K562 (cell line): ENCODE measurements at regions not wholly inside any gene's neighbourhood (a gene's known extent, or its start where the extent isn't known, plus 50 kb on each side); places are given as distances from the start of the nearest gene placed in this dataset.

Experiments used
- ATAC-seq: fragments of 200-7000 bp; cut with Tn5 transposase; 3 replicates; pipeline ENCODE4 v1.9.1; 2020; ENCODE audit warnings: moderate library complexity
- BruUV-seq: library from RNA; stranded (reverse); fragments of 400-500 nt; replicated peaks from 2 replicates; lab custom pipeline; 2021; lab: Mats Ljungman, UMichigan
- CTCF ChIA-PET: fragments of 300-600 bp; formaldehyde crosslinking; extraction: SDS; loops from one replicate; lab custom pipeline; 2021; ENCODE audit warnings: low intra/inter-chr PET ratio; lab: Yijun Ruan, JAX
- POLR2A ChIA-PET: fragments of 300-600, 350-650 bp; sonication (Branson Sonifier 250); formaldehyde crosslinking; extraction: SDS; loops from one replicate; lab custom pipeline; 2021; ENCODE audit warnings: antibody characterized with exemption, inconsistent platforms; lab: Yijun Ruan, JAX
- DNase-seq, 4 experiments: peaks; one replicate each; pipeline versions ENCODE4 v3.0.0 to v3.0.0-alpha.2; 2011 to 2018; ENCODE audit warnings: low spot score in 3 of 4, mixed read lengths in 3 of 4; ENCODE audit errors: extremely low read depth in 1 of 4
- FAIRE-seq: peaks from 2 replicates; lab custom pipeline; 2011; peaks lifted over from hg19 to GRCh38; lab: Jason Lieb, UNC
- H2AFZ ChIP-seq: 2 replicates; pipeline ENCODE4 v1.6.0; 2011; ENCODE audit warnings: low read depth, low read length, control low read depth, inconsistent platforms
- H3K27ac ChIP-seq: fragments of 200-600 bp; 3 replicates; pipeline ENCODE4 v1.8.0; 2011; ENCODE audit warnings: low read depth, mild to moderate bottlenecking, control low read depth, inconsistent platforms, low read length, moderate library complexity, mixed read lengths; ENCODE audit errors: extremely low read depth
- H3K27me3 ChIP-seq, 2 experiments: fragments of 300-600 bp in 1 of 2; 2 replicates in 1 of 2; 3 replicates in 1 of 2; pipeline versions ENCODE4 v1.6.0 to v1.8.0; 2011; ENCODE audit warnings: inconsistent platforms in 2 of 2, low read length in 2 of 2, mild to moderate bottlenecking in 1 of 2, mixed read lengths in 1 of 2, moderate library complexity in 1 of 2; ENCODE audit not compliant: control insufficient read depth in 2 of 2, insufficient read depth in 2 of 2
- H3K36me3 ChIP-seq: fragments of 300-600 bp; 3 replicates; pipeline ENCODE4 v1.8.0; 2011; ENCODE audit warnings: mild to moderate bottlenecking, low read length, inconsistent platforms; ENCODE audit not compliant: control insufficient read depth, insufficient read depth
- H3K4me1 ChIP-seq, 2 experiments: fragments of 200-600 bp in 1 of 2; replicated peaks in 1 of 2; 2 replicates in 1 of 2; 3 replicates in 1 of 2; pipeline versions ENCODE4 v1.5.1 to v1.8.0; 2011; ENCODE audit warnings: inconsistent platforms in 2 of 2, low read length in 2 of 2, mild to moderate bottlenecking in 1 of 2, mixed read lengths in 1 of 2, moderate library complexity in 1 of 2; ENCODE audit not compliant: control insufficient read depth in 2 of 2, insufficient read depth in 2 of 2
- H3K4me2 ChIP-seq: 2 replicates; pipeline ENCODE4 v1.6.1; 2011; ENCODE audit warnings: low read length, control low read depth, inconsistent platforms, mixed read lengths; ENCODE audit not compliant: insufficient read depth
- H3K4me3 ChIP-seq: fragments of 200-600 bp; sonication (generic), shearing (Covaris generic); 2 replicates; pipeline ENCODE4 v1.5.1; 2016; ENCODE audit warnings: control low read depth, inconsistent platforms
- H3K79me2 ChIP-seq: fragments of 200-600 bp; 3 replicates; pipeline ENCODE4 v1.8.0; 2011; ENCODE audit warnings: low read length, inconsistent platforms; ENCODE audit not compliant: control insufficient read depth, insufficient read depth
- H3K9ac ChIP-seq, 2 experiments: 2 replicates each; pipeline versions ENCODE4 v1.6.0 to v1.6.1; 2011; ENCODE audit warnings: low read depth in 2 of 2, low read length in 2 of 2, control low read depth in 1 of 2, inconsistent platforms in 1 of 2, mild to moderate bottlenecking in 1 of 2, mixed read lengths in 1 of 2; ENCODE audit not compliant: insufficient read depth in 1 of 2
- H3K9me1 ChIP-seq: one replicate; pipeline ENCODE4 v1.6.0; 2011; ENCODE audit warnings: inconsistent platforms, mild to moderate bottlenecking, low read length, moderate library complexity; ENCODE audit not compliant: control insufficient read depth, insufficient read depth
- H3K9me3 ChIP-seq: replicated peaks from 2 replicates; pipeline ENCODE4 v1.5.1; 2011; ENCODE audit warnings: low read depth, low read length, inconsistent platforms; ENCODE audit not compliant: control insufficient read depth, insufficient read depth
- H4K20me1 ChIP-seq: replicated peaks from 2 replicates; pipeline ENCODE4 v1.6.1; 2011; ENCODE audit warnings: low read length, inconsistent platforms, mixed read lengths; ENCODE audit not compliant: control insufficient read depth, insufficient read depth
- E2F6 ChIP-seq, 2 experiments: IDR thresholded peaks; 2 replicates each; pipeline ENCODE4 v1.6.1; 2011; ENCODE audit warnings: borderline replicate concordance in 1 of 2, control low read depth in 1 of 2, low read depth in 1 of 2, low read length in 1 of 2, mild to moderate bottlenecking in 1 of 2, mixed read lengths in 1 of 2, moderate library complexity in 1 of 2; ENCODE audit not compliant: insufficient read depth in 1 of 2, insufficient read length in 1 of 2, poor library complexity in 1 of 2, severe bottlenecking in 1 of 2; ENCODE audit errors: extremely low read depth in 1 of 2
- ELF1 ChIP-seq: fragments of 200-800 bp; sonication (Bioruptor generic); IDR thresholded peaks from 2 replicates; pipeline ENCODE4 v1.6.1; 2016; ENCODE audit warnings: missing genetic modification characterization, missing compliant biosample characterization
- FOXA1 ChIP-seq: fragments of 450-650 bp; IDR thresholded peaks from 2 replicates; pipeline ENCODE4 v1.6.1; 2016; ENCODE audit warnings: mild to moderate bottlenecking, borderline replicate concordance
- FUS ChIP-seq: fragments of 200-400 bp; formaldehyde crosslinking; optimal IDR thresholded peaks from 2 replicates; pipeline ENCODE3; 2017; ENCODE audit warnings: low read depth, low read length
- HCFC1 ChIP-seq: IDR thresholded peaks from 2 replicates; pipeline ENCODE4 v1.6.1; 2012; ENCODE audit warnings: low read depth, low read length, improper control_type of control experiment
- JUN ChIP-seq, 2 experiments: sonication (generic) in 1 of 2; formaldehyde crosslinking in 1 of 2; IDR thresholded peaks; 2 replicates each; pipeline versions ENCODE4 v1.6.1 to v1.8.0; 2012 to 2022; ENCODE audit warnings: borderline replicate concordance in 2 of 2, mild to moderate bottlenecking in 2 of 2, improper control_type of control experiment in 1 of 2, low read depth in 1 of 2, low read length in 1 of 2, missing genetic modification reagents in 1 of 2
- KLF13 ChIP-seq: fragments of 450-650 bp; IDR thresholded peaks from 2 replicates; pipeline ENCODE4 v1.6.1; 2016; ENCODE audit warnings: missing genetic modification characterization, low read depth, mild to moderate bottlenecking, missing compliant biosample characterization, moderate library complexity, borderline replicate concordance
- POU5F1 ChIP-seq: fragments of 150-350 bp; IDR thresholded peaks from 2 replicates; pipeline ENCODE4 v1.6.1; 2014; ENCODE audit warnings: borderline replicate concordance, low read length, low read depth, mild to moderate bottlenecking; ENCODE audit not compliant: partially characterized antibody
- PTRF ChIP-seq: fragments of 450-650 bp; IDR thresholded peaks from 2 replicates; pipeline ENCODE4 v1.6.1; 2016; ENCODE audit warnings: mild to moderate bottlenecking, missing genetic modification characterization, missing compliant biosample characterization
- RAD51 ChIP-seq: fragments of 450-650 bp; IDR thresholded peaks from 2 replicates; pipeline ENCODE4 v1.7.1; 2016; ENCODE audit warnings: low read depth, mild to moderate bottlenecking, borderline replicate concordance
- RNF2 ChIP-seq: sonication (generic); IDR thresholded peaks from 2 replicates; pipeline ENCODE4 v1.6.1; 2016
- STAT5A ChIP-seq: IDR thresholded peaks from 2 replicates; pipeline ENCODE4 v1.6.1; 2012; ENCODE audit warnings: low read length, inconsistent platforms, borderline replicate concordance
- TEAD4 ChIP-seq, 2 experiments: sonication (generic) in 1 of 2; formaldehyde crosslinking in 1 of 2; IDR thresholded peaks; 2 replicates each; pipeline versions ENCODE4 v1.6.1 to v1.8.0; 2012 to 2022; ENCODE audit warnings: borderline replicate concordance in 1 of 2, inconsistent platforms in 1 of 2, low read length in 1 of 2, mild to moderate bottlenecking in 1 of 2, missing genetic modification reagents in 1 of 2
- TGIF2 ChIP-seq: sonication (generic); formaldehyde crosslinking; IDR thresholded peaks from 2 replicates; pipeline ENCODE4 v1.8.1; 2022; ENCODE audit warnings: mild to moderate bottlenecking, missing genetic modification reagents, moderate library complexity
- ZNF165 ChIP-seq: fragments of 250-450 bp; sonication (Bioruptor Pico); IDR thresholded peaks from 2 replicates; pipeline ENCODE4 v1.4.0; 2020; ENCODE audit warnings: borderline replicate concordance
- ZNF449 ChIP-seq: fragments of 250-450 bp; sonication (Bioruptor Pico); IDR thresholded peaks from 2 replicates; pipeline ENCODE4 v1.8.0; 2022; ENCODE audit warnings: moderate library complexity, mild to moderate bottlenecking, inconsistent platforms
- ZNF584 ChIP-seq: fragments of 200-800 bp; sonication (Bioruptor generic); IDR thresholded peaks from 2 replicates; pipeline ENCODE4 v1.6.1; 2016; ENCODE audit warnings: low read depth, mild to moderate bottlenecking, missing genetic modification characterization, missing compliant biosample characterization
- ZNF740 ChIP-seq, 3 experiments: fragments of 200-800 bp in 1 of 3; sonication (Bioruptor generic) in 1 of 3; sonication (generic) in 1 of 3; formaldehyde crosslinking in 1 of 3; IDR thresholded peaks; 2 replicates each; pipeline versions ENCODE4 v1.6.1 to v1.8.0; 2016 to 2022; ENCODE audit warnings: mild to moderate bottlenecking in 2 of 3, missing compliant biosample characterization in 2 of 3, missing genetic modification characterization in 2 of 3, missing genetic modification reagents in 1 of 3
- in situ Hi-C: fragments of 300-500 bp; cut with MboI; formaldehyde crosslinking; loops from 4 replicates; pipeline ENCODE4 v1.15.0; 2018; ENCODE audit warnings: inconsistent platforms, mixed read lengths
- intact Hi-C: fragments of 100-400 bp; cut with micrococcal nuclease; formaldehyde crosslinking; loops from 2 replicates; pipeline ENCODE4 v1.14.2; 2022

GRCh38 chr2:78535395-78535794 lies 490.1 kb upstream of the REG3G start:
- FAIRE-seq: no peak
- Histone ChIP-seq H3K36me3 (no peaks in the 10 kb centered on the region), H3K27me3 (no peaks in the 10 kb centered on the region), H2AFZ (no peak overlapping the region), H3K9me3 (no peaks in the 10 kb centered on the region), H3K9ac (no peak overlapping the region), H3K4me2 (no peak overlapping the region), H3K4me1 (no peaks in the 10 kb centered on the region), H3K79me2 (peaks cover 93% of the 10 kb centered on the region), H4K20me1 (no peaks in the 10 kb centered on the region), H3K4me3 (no peak overlapping the region), H3K27ac (no peak overlapping the region), H3K9me1 (no peaks in the 10 kb centered on the region)
- ATAC-seq: no peak
- ChIA-PET CTCF (no interaction called here), POLR2A (no interaction called here)
- intact Hi-C loops (no loop called here), in situ Hi-C loops (no loop called here)
- no TSS peak for BruUV-seq
- no peak for DNase-seq
- no peak for TF ChIP-seq JUN (IDR thresholded peaks at IDR 0.05; ENCODE audit: borderline replicate concordance, low read depth, low read length)
- TF ChIP-seq JUN (CRISPR knock-in tag; IDR thresholded peaks at IDR 0.05; ENCODE audit: borderline replicate concordance): no peak
- TF ChIP-seq STAT5A: no peak
- no peak for TF ChIP-seq RAD51
- no peak for TF ChIP-seq E2F6 (IDR thresholded peaks at IDR 0.05; ENCODE audit: borderline replicate concordance in 1 of 2, extremely low read depth in 1 of 2, insufficient read depth in 1 of 2, insufficient read length in 1 of 2, low read depth in 1 of 2, low read length in 1 of 2, poor library complexity in 1 of 2, severe bottlenecking in 1 of 2)
- TF ChIP-seq TEAD4 (IDR thresholded peaks at IDR 0.05; ENCODE audit: low read length): no peak
- no peak for TF ChIP-seq TEAD4 (CRISPR knock-in tag; IDR thresholded peaks at IDR 0.05; ENCODE audit: borderline replicate concordance)
- TF ChIP-seq ZNF740 (CRISPR knock-in tag; IDR thresholded peaks at IDR 0.05): no peak
- TF ChIP-seq ZNF740 (tag; IDR thresholded peaks at IDR 0.05): no peak
- no peak for TF ChIP-seq RNF2
- TF ChIP-seq ZNF449 (CRISPR knock-in tag): no peak
- TF ChIP-seq KLF13 (tag): no peak
- TF ChIP-seq PTRF: no peak
- no peak for TF ChIP-seq FOXA1
- TF ChIP-seq POU5F1: no peak
- TF ChIP-seq TGIF2 (CRISPR knock-in tag): no peak
- TF ChIP-seq ZNF584: no peak
- TF ChIP-seq HCFC1: no peak
- TF ChIP-seq ZNF165 (CRISPR knock-in tag): no peak
- TF ChIP-seq FUS: no peak
- TF ChIP-seq ELF1 (tag): no peak
